Right renal pelvis (tissue), 4 donors: ENCODE measurements at regions not wholly inside any gene's neighbourhood (a gene's known extent, or its start where the extent isn't known, plus 50 kb on each side); places are given as distances from the start of the nearest gene placed in this dataset.

Experiments
- DNase-seq, 4 donors: peaks; one replicate each; pipeline ENCODE4 v3.0.0-alpha.2; 2013; ENCODE audit warnings: low read depth in 4 of 4, low spot score in 3 of 4, missing footprints in 1 of 4

GRCh38 chr2:67214585-67215185 lies 182.4 kb upstream of the ETAA1 start:
- no peak for DNase-seq

GRCh38 chr2:67215214-67216055 lies 181.7 kb upstream of the ETAA1 start:
- peak; percentile 54 to 65 (median 58) for DNase-seq

GRCh38 chr2:67216103-67216502 lies 181.0 kb upstream of the ETAA1 start:
- DNase-seq = no peak

- DNase-seq = no peak
Measured at GRCh38 chr2:67216881-67217280, 180.3 kb upstream of the ETAA1 start.

DNA sequence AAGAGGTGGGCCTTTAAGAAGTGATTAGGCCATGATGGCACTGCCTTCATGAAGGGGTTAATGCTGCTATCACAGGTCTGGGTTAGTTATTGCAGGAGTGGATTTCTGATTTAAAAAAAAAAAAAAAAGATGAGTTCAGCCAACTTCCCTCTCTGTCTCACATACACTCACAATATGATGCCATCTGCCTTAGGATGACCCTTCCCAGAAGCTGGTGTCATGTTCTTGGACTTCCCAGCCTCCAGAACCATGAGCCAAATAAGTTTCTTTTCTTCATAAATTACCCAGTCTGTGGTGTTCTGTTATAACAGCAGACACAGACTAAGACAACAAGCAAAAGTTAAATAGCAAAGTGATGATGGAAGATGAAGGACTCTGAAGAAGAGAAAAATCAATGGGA lies 179.7 kb upstream of the ETAA1 start:
- DNase-seq = no peak

- no peak for DNase-seq
Measured at GRCh38 chr2:67218056-67218455, 179.1 kb upstream of the ETAA1 start.

- no peak for DNase-seq
Measured at GRCh38 chr2:67219651-67220050, 177.5 kb upstream of the ETAA1 start.

- DNase-seq = no peak
Measured at GRCh38 chr2:67221266-67221665, 175.9 kb upstream of the ETAA1 start.

GRCh38 chr2:67225287-67225973 lies 171.7 kb upstream of the ETAA1 start:
- DNase-seq = no peak

GRCh38 chr2:67229706-67230105 lies 167.4 kb upstream of the ETAA1 start:
- DNase-seq = no peak

DNA sequence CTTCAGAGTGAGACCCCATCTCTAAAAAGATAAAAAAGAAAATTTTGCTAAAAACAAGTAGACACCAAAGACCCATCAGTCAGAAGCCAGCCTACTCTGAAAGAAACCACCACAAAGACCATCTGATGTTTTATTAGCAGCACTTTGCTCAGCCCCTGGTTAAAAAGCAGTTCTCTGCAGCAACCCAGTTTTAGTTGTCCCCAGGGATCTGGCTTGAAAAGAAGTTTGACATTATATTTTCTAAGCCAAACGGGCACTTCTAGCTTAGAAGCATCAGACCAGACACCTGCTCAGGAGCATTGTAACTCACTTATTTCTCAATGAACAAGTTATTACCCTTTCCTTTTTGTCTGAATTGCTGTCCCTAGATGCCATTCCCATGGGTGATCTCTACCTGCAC lies 164.2 kb upstream of the ETAA1 start:
- no peak for DNase-seq

DNA sequence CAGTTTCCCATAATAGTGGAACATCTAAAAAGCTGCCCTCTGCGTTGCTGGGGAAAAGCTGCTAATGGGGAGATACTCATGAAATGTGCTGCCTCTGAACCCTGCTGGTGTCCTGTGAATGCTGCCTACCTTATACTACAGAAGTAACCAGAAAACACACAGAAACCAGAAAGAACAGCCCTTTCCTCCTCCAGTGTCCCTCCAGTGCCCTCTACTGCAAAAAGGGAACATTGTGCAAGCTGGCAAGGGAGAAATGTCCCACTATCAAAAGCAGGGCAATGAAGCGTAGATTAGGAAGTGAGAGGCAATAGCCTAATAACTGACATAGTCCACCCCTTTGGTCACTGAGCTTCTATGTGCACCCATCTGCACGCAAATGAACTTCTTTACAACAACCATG lies 162.7 kb upstream of the ETAA1 start:
- DNase-seq = no peak

DNA sequence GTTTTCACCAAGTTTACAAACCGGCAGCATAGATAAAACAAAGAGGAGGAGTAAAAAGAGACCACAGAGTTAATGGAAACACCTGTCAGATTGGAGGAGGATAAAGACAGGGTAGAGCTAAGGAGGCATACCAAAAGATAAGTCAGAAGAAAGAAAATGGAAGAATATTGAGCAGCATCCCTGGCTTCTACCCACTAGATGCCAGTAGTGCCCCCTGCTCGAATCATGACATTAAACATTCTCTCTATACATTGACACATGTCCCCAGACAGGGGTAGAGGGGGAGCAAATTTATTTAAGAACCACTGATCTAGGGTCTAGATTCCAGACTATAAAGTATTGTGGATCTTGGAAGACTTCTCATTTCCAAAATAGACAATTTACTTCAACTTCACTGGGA lies 159.8 kb upstream of the ETAA1 start:
- DNase-seq = no peak

- no peak for DNase-seq
Measured at GRCh38 chr2:67240507-67240906, 156.6 kb upstream of the ETAA1 start.

- DNase-seq = no peak
Measured at GRCh38 chr2:67241453-67241852, 155.7 kb upstream of the ETAA1 start.

DNA sequence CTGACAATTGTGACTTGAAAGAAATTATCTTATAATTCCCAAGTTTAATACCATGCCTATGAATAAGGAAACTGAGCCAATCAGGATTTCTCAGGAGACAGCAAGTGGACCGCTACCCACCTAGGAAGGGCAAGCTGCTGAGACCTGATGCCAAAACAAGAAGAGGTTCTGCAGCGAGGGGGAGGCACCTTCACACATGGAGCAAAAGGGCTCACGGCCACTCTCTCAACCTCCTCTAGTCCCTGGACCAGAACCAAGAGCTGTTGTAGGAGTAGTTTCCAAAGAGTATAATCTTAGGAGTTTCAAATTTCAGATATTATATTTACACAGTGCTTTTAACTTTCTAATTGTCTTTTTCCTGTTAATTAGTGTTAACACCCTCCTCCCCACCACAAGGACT lies 154.7 kb upstream of the ETAA1 start:
- no peak for DNase-seq

DNA sequence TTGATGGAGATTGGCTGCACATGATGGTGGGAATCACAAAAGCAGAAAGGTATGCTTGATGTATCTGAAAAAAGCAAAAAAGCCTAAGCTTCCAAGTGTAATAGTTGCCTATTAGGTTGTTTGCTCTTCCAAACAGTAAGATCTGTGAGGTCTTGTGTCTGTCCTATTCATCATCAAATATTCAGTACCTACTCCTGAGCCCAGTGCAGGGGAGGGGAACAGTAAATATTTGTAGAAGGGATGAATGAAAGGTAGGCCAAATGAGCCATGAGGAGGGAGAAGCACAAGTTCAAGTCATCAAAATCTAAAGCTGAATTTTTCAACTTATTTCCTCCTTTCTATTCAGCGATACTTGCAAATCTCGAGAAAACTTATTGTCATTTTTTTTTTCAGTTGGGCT lies 153.2 kb upstream of the ETAA1 start:
- DNase-seq = no peak

- no peak for DNase-seq
Measured at GRCh38 chr2:67246791-67247190, 150.3 kb upstream of the ETAA1 start.

GRCh38 chr2:67251741-67252140 lies 145.4 kb upstream of the ETAA1 start:
- no peak for DNase-seq

GRCh38 chr2:67255933-67256615 lies 141.1 kb upstream of the ETAA1 start:
- DNase-seq = no peak

DNA sequence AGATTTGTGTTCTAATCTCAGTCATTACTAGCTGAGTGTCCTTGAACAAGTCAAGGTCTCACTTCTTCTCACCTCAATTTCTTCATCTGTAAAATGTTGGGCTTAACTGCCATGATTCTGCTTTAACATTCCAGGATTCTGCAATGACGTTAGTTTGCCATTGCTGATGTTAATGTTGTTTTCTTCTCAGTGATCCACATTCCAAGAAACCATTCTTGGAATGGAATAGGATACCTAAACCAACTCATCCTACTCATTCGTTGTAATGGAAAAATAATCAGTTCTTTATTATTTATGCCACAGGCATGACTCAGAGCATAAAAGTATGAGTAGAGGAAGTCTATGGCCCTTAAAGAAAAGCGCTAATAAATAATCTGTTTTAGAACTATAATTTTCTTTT lies 140.2 kb upstream of the ETAA1 start:
- no peak for DNase-seq
